ENCODE measurements at regions not wholly inside any gene's neighbourhood (a gene's known extent, or its start where the extent isn't known, plus 50 kb on each side); places are given as distances from the start of the nearest gene placed in this dataset.

- Histone ChIP-seq H3K27ac (ENCODE audit: low read length) (no peak overlapping the region), H3K9me3 (ENCODE audit: insufficient read depth, low read depth, low read length) (no peaks in the 10 kb centered on the region), H3K4me3 (ENCODE audit: low read length) (no peak overlapping the region), H3K27me3 (ENCODE audit: insufficient read depth, low read length) (peaks cover 18% of the 10 kb centered on the region), H3K36me3 (ENCODE audit: insufficient read depth, low read depth, low read length) (no peaks in the 10 kb centered on the region), H3K4me1 (ENCODE audit: insufficient read depth, low read length) (no peaks in the 10 kb centered on the region), H3K9ac (ENCODE audit: low read depth, low read length) (no peak overlapping the region)
These were observed 79.3 kb downstream of the FZD1 start for GRCh38 chr7:91343420-91343960.

GRCh38 chr7:91343996-91344629 lies 79.9 kb downstream of the FZD1 start:
- H3K9me3 ChIP-seq (ENCODE audit: insufficient read depth, low read depth, low read length): no peaks in the 10 kb centered on the region
- no peaks in the 10 kb centered on the region for H3K36me3 ChIP-seq (ENCODE audit: insufficient read depth, low read depth, low read length)
- H3K27ac ChIP-seq (ENCODE audit: low read length): no peak overlapping the region
- H3K9ac ChIP-seq (ENCODE audit: low read depth, low read length): no peak overlapping the region
- H3K4me3 ChIP-seq (ENCODE audit: low read length): no peak overlapping the region
- no peaks in the 10 kb centered on the region for H3K4me1 ChIP-seq (ENCODE audit: insufficient read depth, low read length)
- H3K27me3 ChIP-seq (ENCODE audit: insufficient read depth, low read length): peaks cover 25% of the 10 kb centered on the region

DNA sequence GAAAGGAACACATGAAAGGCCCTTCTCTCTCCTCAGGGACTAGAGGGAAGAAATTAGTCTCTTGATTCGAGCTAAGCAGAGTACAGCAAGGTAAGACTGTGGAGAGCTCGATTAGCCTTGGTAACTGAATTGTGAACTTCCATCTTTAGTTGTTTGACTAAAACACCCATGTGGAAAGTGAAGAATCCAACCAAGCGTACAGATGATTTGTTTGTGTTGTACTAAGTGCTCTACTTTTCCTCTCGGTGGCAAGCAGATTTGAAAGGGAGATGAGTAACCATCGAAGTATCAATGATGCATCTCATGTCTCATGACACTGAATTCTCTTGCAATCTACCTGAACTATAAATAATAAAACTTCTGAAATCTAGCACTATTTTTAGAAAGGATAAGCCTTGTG lies 80.7 kb downstream of the FZD1 start:
- no peaks in the 10 kb centered on the region for H3K9me3 ChIP-seq (ENCODE audit: insufficient read depth, low read depth, low read length)
- H3K27ac ChIP-seq (ENCODE audit: low read length): no peak overlapping the region
- peaks cover 33% of the 10 kb centered on the region for H3K27me3 ChIP-seq (ENCODE audit: insufficient read depth, low read length)
- no peaks in the 10 kb centered on the region for H3K4me1 ChIP-seq (ENCODE audit: insufficient read depth, low read length)
- no peak overlapping the region for H3K4me3 ChIP-seq (ENCODE audit: low read length)
- no peaks in the 10 kb centered on the region for H3K36me3 ChIP-seq (ENCODE audit: insufficient read depth, low read depth, low read length)
- no peak overlapping the region for H3K9ac ChIP-seq (ENCODE audit: low read depth, low read length)

- no peaks in the 10 kb centered on the region for H3K9me3 ChIP-seq (ENCODE audit: insufficient read depth, low read depth, low read length)
- no peak overlapping the region for H3K4me3 ChIP-seq (ENCODE audit: low read length)
- no peaks in the 10 kb centered on the region for H3K36me3 ChIP-seq (ENCODE audit: insufficient read depth, low read depth, low read length)
- no peaks in the 10 kb centered on the region for H3K4me1 ChIP-seq (ENCODE audit: insufficient read depth, low read length)
- no peak overlapping the region for H3K9ac ChIP-seq (ENCODE audit: low read depth, low read length)
- no peak overlapping the region for H3K27ac ChIP-seq (ENCODE audit: low read length)
- H3K27me3 ChIP-seq (ENCODE audit: insufficient read depth, low read length): peaks cover 38% of the 10 kb centered on the region
These were observed 81.2 kb downstream of the FZD1 start for GRCh38 chr7:91345449-91345848.

DNA sequence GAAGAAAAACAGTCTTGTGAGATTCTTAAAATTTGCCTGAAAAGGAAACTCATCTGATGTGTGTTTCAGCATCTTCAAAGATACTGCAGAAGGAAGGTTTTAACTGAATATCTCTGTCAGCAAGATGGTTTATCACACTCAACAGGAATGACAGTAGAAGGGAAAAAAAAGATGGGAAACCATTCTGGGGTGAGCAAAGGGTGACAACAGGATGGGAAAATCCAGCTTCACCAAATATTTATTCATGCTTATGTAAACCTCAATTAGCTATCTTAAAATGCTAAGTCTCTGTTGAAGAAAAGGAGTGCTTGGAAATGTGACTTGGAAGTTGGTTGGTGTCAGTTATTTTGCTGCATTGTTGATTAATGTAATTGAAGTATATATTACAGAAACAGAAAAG lies 82.2 kb downstream of the FZD1 start:
- Histone ChIP-seq H3K36me3 (ENCODE audit: insufficient read depth, low read depth, low read length) (no peaks in the 10 kb centered on the region), H3K27me3 (ENCODE audit: insufficient read depth, low read length) (peaks cover 47% of the 10 kb centered on the region), H3K9ac (ENCODE audit: low read depth, low read length) (no peak overlapping the region), H3K4me3 (ENCODE audit: low read length) (no peak overlapping the region), H3K4me1 (ENCODE audit: insufficient read depth, low read length) (no peaks in the 10 kb centered on the region), H3K27ac (ENCODE audit: low read length) (no peak overlapping the region), H3K9me3 (ENCODE audit: insufficient read depth, low read depth, low read length) (no peaks in the 10 kb centered on the region)

DNA sequence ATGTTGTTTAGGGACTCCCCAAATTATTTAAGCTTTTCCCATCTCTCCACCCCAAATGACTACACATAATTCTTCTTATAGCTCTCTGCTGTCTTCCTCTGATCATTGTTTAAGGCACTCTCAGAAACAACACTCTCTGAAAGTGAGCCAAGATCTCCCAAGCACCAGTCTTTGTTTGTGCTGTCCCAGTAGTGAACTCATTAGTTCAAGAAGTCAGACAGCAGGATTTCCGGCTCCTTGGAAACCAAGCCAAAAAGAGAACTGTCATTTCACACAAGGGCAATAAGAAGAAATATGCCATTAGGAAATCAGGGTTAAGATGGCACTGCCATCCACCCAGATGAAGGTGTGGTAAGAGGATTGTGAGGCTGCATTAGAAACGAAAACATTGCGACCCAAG lies 83.1 kb downstream of the FZD1 start:
- Histone ChIP-seq H3K27me3 (ENCODE audit: insufficient read depth, low read length) (peaks cover 55% of the 10 kb centered on the region), H3K4me1 (ENCODE audit: insufficient read depth, low read length) (no peaks in the 10 kb centered on the region), H3K9ac (ENCODE audit: low read depth, low read length) (no peak overlapping the region), H3K4me3 (ENCODE audit: low read length) (no peak overlapping the region), H3K36me3 (ENCODE audit: insufficient read depth, low read depth, low read length) (no peaks in the 10 kb centered on the region), H3K27ac (ENCODE audit: low read length) (no peak overlapping the region), H3K9me3 (ENCODE audit: insufficient read depth, low read depth, low read length) (no peaks in the 10 kb centered on the region)

GRCh38 chr7:91348711-91349110 lies 84.5 kb downstream of the FZD1 start:
- Histone ChIP-seq H3K27ac (ENCODE audit: low read length) (no peak overlapping the region), H3K36me3 (ENCODE audit: insufficient read depth, low read depth, low read length) (no peaks in the 10 kb centered on the region), H3K4me1 (ENCODE audit: insufficient read depth, low read length) (no peaks in the 10 kb centered on the region; the same call in 1 of the 2 replicates), H3K27me3 (ENCODE audit: insufficient read depth, low read length) (peaks cover 68% of the 10 kb centered on the region), H3K4me3 (ENCODE audit: low read length) (no peak overlapping the region), H3K9me3 (ENCODE audit: insufficient read depth, low read depth, low read length) (no peaks in the 10 kb centered on the region), H3K9ac (ENCODE audit: low read depth, low read length) (no peak overlapping the region)

DNA sequence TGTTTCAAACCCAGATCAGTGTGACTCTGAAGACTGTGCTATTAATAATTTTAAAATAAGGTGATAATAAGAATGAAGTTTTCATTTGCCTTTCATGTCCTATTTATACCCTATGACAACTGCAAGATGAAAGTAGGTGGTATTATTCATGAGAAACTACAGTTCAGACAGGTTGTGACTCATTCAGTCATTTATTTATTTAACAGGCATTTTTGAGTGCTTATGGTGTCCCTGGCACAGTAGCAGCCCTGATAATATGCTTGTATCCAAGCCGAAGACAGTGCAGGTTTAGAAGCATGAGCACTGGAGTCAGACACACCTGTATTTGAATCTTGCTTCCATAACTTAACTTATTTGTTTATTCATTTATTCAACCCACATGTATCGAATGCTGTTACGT lies 87.1 kb downstream of the FZD1 start:
- peaks cover 13% of the 10 kb centered on the region for H3K4me1 ChIP-seq (ENCODE audit: insufficient read depth, low read length)
- peaks cover 94% of the 10 kb centered on the region for H3K27me3 ChIP-seq (ENCODE audit: insufficient read depth, low read length)
- H3K27ac ChIP-seq (ENCODE audit: low read length): no peak overlapping the region

GRCh38 chr7:91352091-91352490 lies 87.9 kb downstream of the FZD1 start:
- Histone ChIP-seq H3K27me3 (ENCODE audit: insufficient read depth, low read length) (peaks cover 95% of the 10 kb centered on the region), H3K4me1 (ENCODE audit: insufficient read depth, low read length) (peaks cover 15% of the 10 kb centered on the region), H3K36me3 (ENCODE audit: insufficient read depth, low read depth, low read length) (no peaks in the 10 kb centered on the region), H3K9ac (ENCODE audit: low read depth, low read length) (no peak overlapping the region), H3K27ac (ENCODE audit: low read length) (no peak overlapping the region), H3K4me3 (ENCODE audit: low read length) (no peak overlapping the region), H3K9me3 (ENCODE audit: insufficient read depth, low read depth, low read length) (no peaks in the 10 kb centered on the region)

More for the DNA sequence above, 87.1 kb downstream of the FZD1 start:
- Histone ChIP-seq H3K9me3 (ENCODE audit: insufficient read depth, low read depth, low read length) (no peaks in the 10 kb centered on the region), H3K4me3 (ENCODE audit: low read length) (no peak overlapping the region), H3K9ac (ENCODE audit: low read depth, low read length) (no peak overlapping the region), H3K36me3 (ENCODE audit: insufficient read depth, low read depth, low read length) (no peaks in the 10 kb centered on the region)

DNA sequence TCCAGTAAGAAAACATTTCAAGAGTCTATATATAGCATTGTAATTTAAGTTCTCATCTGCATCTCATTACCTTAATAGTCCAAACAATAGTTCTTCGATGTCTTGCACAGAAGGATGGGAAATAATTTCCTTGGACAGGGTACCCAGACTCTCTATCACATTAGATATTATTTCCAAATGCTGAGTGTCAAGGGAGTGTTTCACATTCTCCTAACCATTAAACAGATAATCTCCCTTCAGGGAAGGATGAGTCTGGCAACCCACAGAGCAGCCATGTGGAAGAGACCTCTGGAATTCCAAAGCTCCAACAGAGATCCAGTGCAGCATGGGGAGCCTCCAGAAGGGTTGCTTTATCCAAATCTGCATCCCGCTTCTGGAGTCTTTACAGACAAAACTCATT lies 89.6 kb downstream of the FZD1 start:
- no peak overlapping the region for H3K27ac ChIP-seq (ENCODE audit: low read length)
- no peaks in the 10 kb centered on the region for H3K9me3 ChIP-seq (ENCODE audit: insufficient read depth, low read depth, low read length)
- no peak overlapping the region for H3K9ac ChIP-seq (ENCODE audit: low read depth, low read length)
- H3K36me3 ChIP-seq (ENCODE audit: insufficient read depth, low read depth, low read length): no peaks in the 10 kb centered on the region
- peaks cover 15% of the 10 kb centered on the region for H3K4me1 ChIP-seq (ENCODE audit: insufficient read depth, low read length)
- H3K27me3 ChIP-seq (ENCODE audit: insufficient read depth, low read length): peaks cover 97% of the 10 kb centered on the region
- no peak overlapping the region for H3K4me3 ChIP-seq (ENCODE audit: low read length)

DNA sequence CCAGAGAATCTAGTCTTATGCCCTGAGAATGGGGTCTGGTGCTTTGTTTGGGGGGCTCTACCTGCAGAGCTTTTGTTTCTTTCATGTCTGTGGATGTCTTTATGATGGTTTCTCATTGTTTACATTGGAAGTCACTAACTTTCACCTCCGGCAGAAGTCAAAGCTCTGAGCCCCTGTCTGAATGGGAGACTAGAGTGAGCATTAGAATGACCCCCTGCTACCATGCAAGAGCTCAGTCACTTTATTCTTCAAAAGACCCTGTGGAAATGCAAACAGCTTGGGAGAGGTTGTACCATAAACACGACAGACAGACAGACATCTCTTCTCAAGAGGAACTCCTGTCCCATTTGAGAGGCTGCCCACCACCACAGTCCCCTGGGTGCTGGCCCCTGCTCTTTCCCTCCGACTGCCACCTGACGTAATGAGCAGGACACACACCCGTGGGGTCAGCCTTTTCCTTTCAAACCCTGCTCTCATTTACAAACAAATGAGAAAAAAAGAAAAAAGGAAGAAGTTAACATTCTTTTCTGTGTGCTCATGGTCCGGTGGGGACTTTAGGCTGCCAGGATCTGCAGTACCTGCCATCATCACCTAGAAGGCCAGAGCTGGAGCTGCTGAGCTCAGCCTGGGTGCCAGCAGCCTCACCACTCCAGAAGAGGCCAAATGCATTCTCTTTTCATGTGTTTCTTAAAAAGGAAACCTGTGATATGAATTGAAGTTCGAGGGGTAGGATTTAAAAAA lies 91.6 kb downstream of the FZD1 start:
- Histone ChIP-seq H3K4me3 (ENCODE audit: low read length) (peak overlapping the region; percentile 22; the same call in 1 of the 2 replicates), H3K4me1 (ENCODE audit: insufficient read depth, low read length) (peaks cover 15% of the 10 kb centered on the region), H3K27me3 (ENCODE audit: insufficient read depth, low read length) (peaks cover 97% of the 10 kb centered on the region), H3K9me3 (ENCODE audit: insufficient read depth, low read depth, low read length) (no peaks in the 10 kb centered on the region), H3K9ac (ENCODE audit: low read depth, low read length) (no peak overlapping the region), H3K27ac (ENCODE audit: low read length) (no peak overlapping the region), H3K36me3 (ENCODE audit: insufficient read depth, low read depth, low read length) (no peaks in the 10 kb centered on the region)

GRCh38 chr7:91356915-91357314 lies 92.7 kb downstream of the FZD1 start:
- no peak overlapping the region for H3K9ac ChIP-seq (ENCODE audit: low read depth, low read length)
- peaks cover 98% of the 10 kb centered on the region for H3K27me3 ChIP-seq (ENCODE audit: insufficient read depth, low read length)
- no peak overlapping the region for H3K27ac ChIP-seq (ENCODE audit: low read length)
- H3K4me3 ChIP-seq (ENCODE audit: low read length): no peak overlapping the region
- H3K36me3 ChIP-seq (ENCODE audit: insufficient read depth, low read depth, low read length): no peaks in the 10 kb centered on the region
- H3K4me1 ChIP-seq (ENCODE audit: insufficient read depth, low read length): peaks cover 15% of the 10 kb centered on the region
- H3K9me3 ChIP-seq (ENCODE audit: insufficient read depth, low read depth, low read length): no peaks in the 10 kb centered on the region

Data from iPS-20b (cell line).